AG09319 (cell line): ENCODE measurements at regions not wholly inside any gene's neighbourhood (a gene's known extent, or its start where the extent isn't known, plus 50 kb on each side); places are given as distances from the start of the nearest gene placed in this dataset.

ENCODE experiments used
- DNase-seq: peaks from one replicate; pipeline ENCODE4 v3.0.0-alpha.2; 2010; ENCODE audit warnings: low read depth; ENCODE audit errors: extremely low read depth
- CTCF ChIP-seq: IDR thresholded peaks from 2 replicates; pipeline ENCODE4 v1.5.1; 2011; ENCODE audit warnings: low read depth, mild to moderate bottlenecking, inconsistent platforms, low read length, moderate library complexity

- no peak for DNase-seq
- no peak for TF ChIP-seq CTCF
Observed at GRCh38 chr7:156198277-156198676, 386.0 kb upstream of the SHH start.

- DNase-seq, result no peak
- TF ChIP-seq CTCF, result no peak
Observed at GRCh38 chr7:156196649-156197048, 384.4 kb upstream of the SHH start.

DNA sequence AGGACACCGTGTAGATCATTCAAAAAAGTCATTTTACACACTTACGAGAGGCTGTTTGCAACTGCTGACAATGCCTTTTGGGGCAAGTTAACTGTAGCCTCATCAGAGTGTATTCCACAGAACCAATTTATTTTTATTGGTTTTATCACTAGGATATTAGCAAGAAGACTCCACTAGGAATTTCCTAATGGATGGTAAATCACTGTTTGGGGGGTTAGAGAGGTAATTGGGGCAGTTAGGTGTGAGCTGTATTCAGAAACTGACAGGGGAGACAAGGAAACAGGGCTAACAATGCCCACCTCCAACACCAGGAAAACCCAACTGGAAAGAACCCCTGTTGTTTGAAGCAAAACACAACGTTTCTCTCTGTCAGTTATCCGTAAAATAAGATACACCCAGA is 383.0 kb upstream of the SHH start:
- no peak for DNase-seq
- TF ChIP-seq CTCF, result no peak

DNA sequence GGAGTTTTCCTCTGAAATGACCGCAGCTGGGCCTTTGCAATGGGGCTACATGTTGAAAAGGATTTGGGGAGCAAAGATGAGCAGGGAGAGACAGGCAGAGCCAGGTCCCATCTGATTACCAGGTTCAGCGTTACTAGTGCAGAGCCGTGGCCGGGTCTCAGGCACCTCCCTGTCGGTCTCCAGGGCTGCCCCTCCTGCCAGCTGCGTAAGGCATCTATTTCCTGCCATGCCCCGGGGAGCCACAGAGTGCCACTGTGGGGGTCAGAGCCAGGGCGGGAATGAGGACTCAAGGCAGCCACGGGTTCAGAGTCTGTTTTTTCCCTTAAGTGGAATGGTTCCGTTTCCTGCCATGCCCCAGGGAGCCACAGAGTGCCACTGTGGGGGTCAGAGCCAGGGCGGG is 382.6 kb upstream of the SHH start:
- DNase-seq, result no peak
- no peak for TF ChIP-seq CTCF

- no peak for TF ChIP-seq CTCF
- no peak for DNase-seq
Observed at GRCh38 chr7:156192921-156193320, 380.7 kb upstream of the SHH start.

DNA sequence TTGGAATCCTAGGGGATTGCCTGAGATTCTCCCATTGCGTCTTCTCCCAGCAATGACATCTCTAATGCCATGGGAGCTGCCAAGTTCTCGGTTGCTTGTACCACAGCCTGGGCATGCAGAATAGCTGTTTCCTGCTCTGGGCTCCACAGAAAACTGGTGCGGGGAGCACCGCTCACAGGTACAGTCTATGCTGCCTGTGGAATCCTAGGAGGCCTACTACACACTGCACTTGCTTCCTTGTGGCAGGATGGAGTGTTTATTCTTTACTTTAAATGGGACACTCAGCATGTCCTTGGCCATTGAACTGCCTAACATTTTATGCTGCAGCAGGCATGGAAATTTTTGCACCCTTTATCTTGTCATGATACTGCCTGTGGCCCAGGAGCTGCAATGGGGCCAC is 378.8 kb upstream of the SHH start:
- DNase-seq, result no peak
- no peak for TF ChIP-seq CTCF

DNA sequence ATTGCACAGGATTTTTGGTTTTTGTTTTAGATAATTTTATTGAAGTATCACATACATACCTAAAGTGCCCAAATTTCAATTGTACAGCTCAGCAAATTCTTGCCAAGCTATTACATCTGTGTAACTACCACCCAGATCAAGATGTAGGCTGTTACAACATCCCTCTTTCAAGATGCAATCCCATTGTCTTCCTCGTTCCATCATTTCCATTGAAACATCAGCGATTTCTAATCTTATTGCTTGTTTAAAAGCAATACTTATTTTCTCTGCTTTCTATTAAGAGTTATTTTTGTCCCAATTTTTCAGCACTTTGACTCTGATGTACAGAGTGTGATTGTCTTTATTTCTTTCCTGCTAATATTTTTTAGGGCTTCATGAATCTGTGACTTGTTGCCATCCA is 372.8 kb upstream of the SHH start:
- no peak for DNase-seq
- TF ChIP-seq CTCF, result no peak

DNA sequence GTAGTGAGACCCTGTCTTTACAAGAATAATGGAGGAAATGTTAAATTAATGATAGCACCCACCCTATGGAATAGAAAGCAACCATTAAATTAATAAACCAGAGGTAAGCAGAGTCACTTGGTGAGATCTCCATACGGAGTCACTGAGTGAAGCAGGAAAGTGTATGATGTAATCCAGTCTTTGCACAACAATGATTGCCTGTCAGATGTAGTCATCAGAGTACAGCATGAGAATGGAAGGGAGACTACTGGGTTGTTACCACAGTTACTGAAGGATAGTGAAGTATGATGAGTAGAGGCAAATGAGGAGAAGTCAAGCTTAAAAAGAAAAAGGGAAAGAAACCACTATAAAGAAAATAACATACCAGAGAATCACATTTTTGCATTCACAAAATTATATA is 371.9 kb upstream of the SHH start:
- TF ChIP-seq CTCF, result no peak
- DNase-seq, result no peak
